Activated T-cell treated with anti-CD3 and anti-CD28 coated beads, Interleukin-2, amount 50 U/mL, for 72 hours (primary cell): ENCODE measurements at regions not wholly inside any gene's neighbourhood (a gene's known extent, or its start where the extent isn't known, plus 50 kb on each side); places are given as distances from the start of the nearest gene placed in this dataset.

Experiments used
- ATAC-seq, 2 donors: fragments of 150-1000 bp; cut with Tn5 transposase; replicated peaks in 1 of 2; 2 replicates each; pipeline ENCODE4 v1.10.0; 2021; ENCODE audit warnings: moderate library complexity in 2 of 2, mild to moderate bottlenecking in 1 of 2
- DNase-seq, 2 donors: peaks; one replicate each; pipeline ENCODE4 v3.0.0; 2021 to 2022; ENCODE audit warnings: mixed read lengths in 1 of 2
- H3K27ac Mint-ChIP-seq: one replicate; pipeline ENCODE4 v1.8.0; 2022; ENCODE audit warnings: mild to moderate bottlenecking, moderate library complexity, mixed read lengths
- H3K27me3 Mint-ChIP-seq: one replicate; pipeline ENCODE4 v1.8.0; 2022; ENCODE audit warnings: low read depth, mixed read lengths
- H3K36me3 Mint-ChIP-seq, 2 donors: one replicate each; pipeline ENCODE4 v1.8.0; 2022; ENCODE audit warnings: mixed read lengths in 2 of 2, mild to moderate bottlenecking in 1 of 2; ENCODE audit not compliant: insufficient read depth in 2 of 2
- H3K4me1 Mint-ChIP-seq: one replicate; pipeline ENCODE4 v1.8.0; 2022; ENCODE audit warnings: low read depth, mixed read lengths
- H3K4me3 Mint-ChIP-seq, 2 donors: one replicate each; pipeline ENCODE4 v1.8.0; 2022; ENCODE audit warnings: mild to moderate bottlenecking in 2 of 2, mixed read lengths in 2 of 2, moderate library complexity in 2 of 2
- H3K9me3 Mint-ChIP-seq, 2 donors: one replicate each; pipeline ENCODE4 v1.8.0; 2022; ENCODE audit warnings: mixed read lengths in 2 of 2

DNA sequence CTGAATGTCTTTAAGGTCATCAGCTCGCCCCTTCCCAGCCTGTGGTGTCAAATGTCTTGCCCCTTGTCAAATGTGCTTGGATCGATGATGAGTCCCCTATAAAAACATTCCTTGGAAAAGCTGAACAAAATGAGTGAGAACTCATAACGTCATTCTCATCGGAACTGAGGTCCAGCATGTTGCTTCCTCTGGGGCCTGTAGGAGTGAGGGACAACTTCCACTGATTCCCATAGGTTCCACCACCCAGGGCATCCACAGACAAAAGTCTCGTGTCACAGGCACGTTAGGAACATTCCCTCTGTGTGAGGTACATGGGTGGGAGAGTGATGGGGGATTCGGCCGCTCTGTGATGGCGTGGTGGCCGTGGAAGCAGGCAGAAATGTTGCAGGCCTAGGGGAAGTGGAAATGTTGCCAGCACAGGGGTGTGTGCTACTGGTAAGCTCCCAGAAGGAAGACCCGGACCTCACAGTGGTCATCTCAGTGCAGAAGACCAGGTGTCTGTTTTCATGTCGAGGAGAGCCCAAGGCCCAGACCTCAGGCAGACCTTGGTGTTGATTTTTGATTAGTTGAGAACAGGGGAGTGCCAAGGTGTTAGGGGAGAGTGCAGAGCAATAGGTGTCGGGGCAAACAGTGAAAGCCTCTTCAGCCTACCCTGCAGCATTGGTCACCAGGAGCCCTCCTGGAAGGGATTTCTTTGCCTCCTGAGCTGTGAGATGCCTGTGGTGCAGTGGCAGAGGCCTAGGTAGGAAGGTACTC is 96.8 kb downstream of the SNRPN start:
- H3K4me3 Mint-ChIP-seq = no peak overlapping the region
- no peaks in the 10 kb centered on the region for H3K4me1 Mint-ChIP-seq
- H3K27me3 Mint-ChIP-seq = no peaks in the 10 kb centered on the region
- no peak overlapping the region for H3K27ac Mint-ChIP-seq
- peaks cover 21 to 60% of the 10 kb centered on the region in 2 donors for H3K9me3 Mint-ChIP-seq
- H3K36me3 Mint-ChIP-seq = peaks cover 63 to 91% of the 10 kb centered on the region in 2 donors
- DNase-seq (no peak), ATAC-seq (no peak)

DNA sequence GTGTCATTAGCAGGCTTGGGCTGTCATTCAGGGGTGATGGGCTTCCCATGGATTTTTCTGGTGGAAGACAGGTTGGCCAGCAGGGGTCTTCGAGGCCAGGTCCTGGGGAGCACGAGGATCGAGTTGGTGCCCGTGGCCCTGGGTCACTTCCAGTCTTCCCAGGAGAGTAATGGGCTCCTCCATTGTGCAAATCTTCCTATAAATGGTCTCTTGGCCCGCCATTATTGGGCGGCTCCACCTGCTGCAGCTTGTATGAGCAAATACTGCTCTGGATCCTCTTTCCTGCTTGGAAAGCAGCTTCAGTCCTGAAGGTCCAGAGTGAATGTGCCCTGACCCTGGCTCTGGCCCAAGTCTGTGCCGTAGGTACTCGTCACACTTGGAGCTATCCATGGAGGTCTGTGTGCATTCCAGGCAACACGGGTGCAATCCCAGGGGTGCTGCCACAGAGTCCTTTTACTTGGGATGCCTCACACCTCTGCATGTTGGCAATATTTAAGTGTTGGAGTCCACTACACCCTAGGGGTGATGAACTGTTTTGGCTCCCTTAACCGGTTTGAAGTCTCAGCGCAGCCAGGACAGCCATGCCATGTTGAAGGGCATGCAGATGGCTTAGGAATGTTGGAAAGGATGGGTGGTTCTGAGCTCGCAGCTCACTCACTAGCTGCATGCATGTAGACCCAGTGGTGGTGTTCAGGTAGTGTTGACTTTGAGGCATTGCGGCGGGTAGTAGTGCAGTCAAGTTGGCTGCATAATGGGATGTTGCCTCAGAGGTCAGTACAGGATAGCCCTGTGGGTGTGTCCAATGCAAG is 97.6 kb downstream of the SNRPN start:
- DNase-seq (no peak), ATAC-seq (no peak)
- H3K9me3 Mint-ChIP-seq = peaks cover 15 to 58% of the 10 kb centered on the region in 2 donors
- H3K27me3 Mint-ChIP-seq = no peaks in the 10 kb centered on the region
- H3K4me3 Mint-ChIP-seq = no peak overlapping the region
- peaks cover 66 to 91% of the 10 kb centered on the region in 2 donors for H3K36me3 Mint-ChIP-seq
- no peaks in the 10 kb centered on the region for H3K4me1 Mint-ChIP-seq
- H3K27ac Mint-ChIP-seq = no peak overlapping the region

DNA sequence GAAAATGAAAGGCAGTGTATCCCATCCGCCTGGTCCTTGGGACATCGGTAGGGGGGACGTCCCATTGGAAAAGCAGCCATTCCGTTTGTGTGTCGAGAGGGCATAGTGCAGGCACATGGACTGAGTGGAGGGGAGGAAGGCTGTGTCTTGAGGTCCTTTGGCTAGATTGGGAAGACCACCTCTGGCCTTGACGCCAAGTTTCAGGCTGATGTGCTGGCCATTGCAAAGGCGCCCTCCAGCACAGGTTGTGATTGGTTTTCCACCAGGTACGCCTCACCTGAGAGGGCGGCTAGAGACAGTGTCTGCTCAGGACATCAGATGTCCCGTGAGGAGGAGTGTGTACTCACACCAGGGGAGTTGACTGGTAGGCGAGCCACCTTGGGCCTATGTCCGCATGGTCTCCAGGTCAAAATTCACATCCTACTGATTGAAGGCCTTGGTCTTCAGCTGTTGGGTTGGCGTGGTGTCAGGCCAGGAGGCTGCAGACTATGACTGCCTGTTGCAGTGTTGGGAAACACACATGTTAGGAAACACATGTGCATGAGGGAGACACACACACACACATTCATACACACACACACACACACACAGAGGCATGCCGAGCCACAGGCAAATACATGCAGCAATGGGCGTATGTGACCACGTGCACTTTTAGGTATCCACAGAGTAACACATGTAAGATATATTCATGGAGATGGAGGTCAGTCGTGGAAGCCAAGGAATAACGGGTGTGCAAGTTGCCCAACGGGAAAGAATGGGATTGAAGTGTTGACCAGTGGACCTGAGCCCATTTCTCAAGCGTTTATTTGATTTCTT is 98.4 kb downstream of the SNRPN start:
- Mint-ChIP-seq H3K27me3 (no peaks in the 10 kb centered on the region), H3K9me3 (peaks cover 20 to 58% of the 10 kb centered on the region in 2 donors), H3K27ac (no peak overlapping the region), H3K36me3 (peaks cover 74 to 92% of the 10 kb centered on the region in 2 donors), H3K4me3 (no peak overlapping the region), H3K4me1 (no peaks in the 10 kb centered on the region)
- ATAC-seq (no peak), DNase-seq (no peak)

DNA sequence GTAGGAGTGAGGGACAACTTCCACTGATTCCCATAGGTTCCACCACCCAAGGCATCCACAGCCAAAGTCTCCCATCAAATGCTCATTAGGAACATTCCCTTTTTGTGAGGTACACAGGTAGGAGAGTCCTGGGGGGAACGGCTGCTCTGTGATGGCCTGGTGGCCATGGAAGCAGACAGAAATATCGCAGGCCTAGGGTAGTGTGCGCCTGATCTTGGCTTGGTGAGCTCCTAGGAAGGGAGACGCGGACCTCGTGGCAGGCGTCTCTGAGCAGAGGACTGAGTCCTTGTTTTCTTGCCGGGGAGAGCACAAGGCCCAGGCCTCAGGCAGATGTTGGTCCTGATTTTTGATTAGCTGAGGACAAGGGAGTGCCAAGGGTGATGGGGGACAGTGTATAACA is 99.5 kb downstream of the SNRPN start:
- H3K4me1 Mint-ChIP-seq = no peaks in the 10 kb centered on the region
- H3K4me3 Mint-ChIP-seq = no peak overlapping the region
- peaks cover 82 to 93% of the 10 kb centered on the region in 2 donors for H3K36me3 Mint-ChIP-seq
- H3K27ac Mint-ChIP-seq = no peak overlapping the region
- H3K9me3 Mint-ChIP-seq = peaks cover 19 to 63% of the 10 kb centered on the region in 2 donors
- no peak for ATAC-seq
- H3K27me3 Mint-ChIP-seq = no peaks in the 10 kb centered on the region
- no peak for DNase-seq

DNA sequence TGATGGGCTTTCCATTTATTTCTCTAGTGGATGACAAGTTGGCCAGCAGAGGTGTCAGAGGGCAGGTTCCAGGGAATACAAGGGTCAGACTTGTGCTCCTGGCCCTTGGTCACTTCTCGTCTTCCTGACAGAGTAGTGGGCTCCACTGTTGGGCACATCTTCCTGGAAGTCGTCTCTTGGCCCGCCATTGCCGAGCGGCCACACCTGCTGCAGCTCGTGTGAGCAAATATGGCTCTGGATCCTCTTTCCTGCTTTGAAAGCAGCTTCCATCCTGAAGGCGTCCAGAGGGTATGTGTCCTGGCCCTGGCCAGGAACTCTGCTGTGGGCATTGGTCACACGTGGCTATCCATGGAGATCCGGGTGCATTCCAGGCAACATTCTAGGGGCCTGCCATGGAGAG is 100.2 kb downstream of the SNRPN start:
- H3K27me3 Mint-ChIP-seq = no peaks in the 10 kb centered on the region
- peaks cover 17 to 68% of the 10 kb centered on the region in 2 donors for H3K9me3 Mint-ChIP-seq
- H3K36me3 Mint-ChIP-seq = peaks cover 86 to 93% of the 10 kb centered on the region in 2 donors
- H3K27ac Mint-ChIP-seq = no peak overlapping the region
- ATAC-seq = no peak
- DNase-seq = no peak
- H3K4me1 Mint-ChIP-seq = no peaks in the 10 kb centered on the region
- no peak overlapping the region for H3K4me3 Mint-ChIP-seq

DNA sequence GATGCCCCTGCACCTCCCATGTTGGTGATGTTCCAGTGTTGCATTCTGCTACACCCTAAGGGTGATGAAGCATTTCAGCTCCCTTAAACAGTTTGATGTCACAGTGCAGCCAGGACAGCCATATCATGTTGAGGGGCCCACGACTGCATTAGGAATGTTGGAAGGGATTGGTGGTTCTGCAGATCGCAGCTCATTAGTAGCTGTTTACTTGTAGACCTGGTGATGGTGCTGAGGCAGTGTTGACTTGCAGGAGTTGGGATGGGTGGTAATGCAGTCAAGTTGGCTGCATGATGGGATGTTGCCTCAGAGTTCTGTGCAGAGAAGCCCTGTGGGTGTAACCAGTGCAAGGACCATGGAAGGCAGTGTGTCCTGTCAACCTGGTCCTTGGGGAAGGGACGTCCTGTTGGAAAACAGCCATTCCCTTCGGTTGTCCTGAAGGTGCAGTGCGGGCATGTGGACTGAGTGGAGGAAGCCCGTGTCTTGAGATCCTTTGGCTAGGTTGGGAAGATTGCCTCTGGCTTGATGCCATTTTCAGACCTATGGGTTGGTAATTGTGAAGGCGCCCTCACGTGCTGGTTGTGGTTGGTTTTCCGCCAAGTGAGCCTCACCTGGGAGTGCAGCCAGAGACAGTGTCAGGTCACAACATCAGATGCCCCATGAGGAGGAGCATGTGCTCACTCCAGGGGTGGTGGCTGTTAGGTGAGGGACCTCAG is 100.7 kb downstream of the SNRPN start:
- ATAC-seq (no peak), DNase-seq (no peak)
- peaks cover 14 to 68% of the 10 kb centered on the region in 2 donors for H3K9me3 Mint-ChIP-seq
- no peak overlapping the region for H3K27ac Mint-ChIP-seq
- no peak overlapping the region for H3K4me3 Mint-ChIP-seq
- H3K27me3 Mint-ChIP-seq = no peaks in the 10 kb centered on the region
- H3K4me1 Mint-ChIP-seq = no peaks in the 10 kb centered on the region
- H3K36me3 Mint-ChIP-seq = peaks cover 86 to 92% of the 10 kb centered on the region in 2 donors

DNA sequence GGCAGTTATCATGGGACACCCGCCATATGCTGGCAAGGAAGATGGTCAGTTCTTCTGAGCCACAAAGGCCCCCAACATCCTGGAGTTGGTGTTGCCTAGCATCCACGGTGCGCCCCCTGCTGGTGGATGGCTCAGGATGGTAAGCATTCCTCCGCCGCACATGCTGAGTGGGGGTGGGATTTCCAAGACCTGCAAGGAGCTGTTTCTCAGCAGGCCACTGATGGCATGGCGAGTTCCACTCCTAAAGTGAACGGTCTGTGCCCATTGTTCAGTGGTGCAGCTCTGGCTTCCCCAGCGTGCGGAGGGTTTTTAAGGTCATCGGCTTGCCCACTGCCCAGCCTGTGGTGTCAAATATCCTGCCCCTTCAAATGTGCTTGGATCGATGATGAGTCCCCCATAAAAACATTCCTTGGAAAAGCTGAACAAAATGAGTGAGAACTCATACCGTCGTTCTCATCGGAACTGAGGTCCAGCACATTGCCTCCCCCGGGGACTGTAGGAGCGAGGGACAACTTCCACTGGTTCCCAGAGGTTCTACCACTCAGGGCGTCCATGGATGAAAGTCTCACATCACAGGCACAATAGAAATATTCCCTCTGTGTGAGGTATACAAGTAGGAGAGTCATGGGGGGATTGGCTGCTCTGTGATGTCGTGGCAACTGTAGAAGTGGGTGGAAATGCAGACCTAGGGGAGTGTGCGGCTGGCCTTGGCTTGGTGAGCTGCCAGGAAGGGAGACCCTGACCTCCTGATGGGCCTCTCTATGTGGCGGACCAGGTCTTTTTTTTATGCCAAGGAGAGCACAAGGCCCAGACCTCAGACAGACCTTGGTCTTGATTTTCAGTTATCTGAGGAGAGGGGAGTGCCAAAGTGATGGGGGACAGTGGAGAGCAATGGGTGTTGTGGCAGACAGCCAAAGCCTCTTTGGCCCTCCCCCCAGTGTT is 102.0 kb downstream of the SNRPN start:
- no peak for DNase-seq

DNA sequence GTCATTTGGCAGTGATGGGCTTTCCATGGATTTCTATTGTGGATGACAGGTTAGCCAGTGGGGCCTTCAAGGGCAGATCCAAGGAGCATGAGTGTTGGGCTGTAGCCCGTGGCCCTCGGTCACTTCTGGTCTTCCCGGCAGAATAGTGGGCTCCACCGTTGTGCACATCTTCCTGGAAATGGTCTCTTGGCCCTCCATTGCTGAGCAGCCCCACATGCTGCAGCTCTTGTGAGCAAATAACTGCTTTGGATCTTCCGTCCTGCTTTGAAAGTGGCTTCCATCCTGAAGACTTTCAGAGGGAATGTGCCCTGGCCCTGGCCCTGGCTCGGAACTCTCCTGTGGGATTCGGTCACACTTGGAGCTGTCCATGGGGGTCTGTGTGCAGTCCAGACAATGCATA is 102.8 kb downstream of the SNRPN start:
- H3K9me3 Mint-ChIP-seq = peaks cover 12 to 67% of the 10 kb centered on the region in 2 donors
- H3K4me1 Mint-ChIP-seq = no peaks in the 10 kb centered on the region
- H3K27me3 Mint-ChIP-seq = no peaks in the 10 kb centered on the region
- ATAC-seq (no peak), DNase-seq (no peak)
- no peak overlapping the region for H3K4me3 Mint-ChIP-seq
- H3K27ac Mint-ChIP-seq = no peak overlapping the region
- H3K36me3 Mint-ChIP-seq = peaks cover 81 to 92% of the 10 kb centered on the region in 2 donors

More for the DNA sequence above, 102.0 kb downstream of the SNRPN start:
- Mint-ChIP-seq H3K27me3 (no peaks in the 10 kb centered on the region), H3K4me1 (no peaks in the 10 kb centered on the region), H3K36me3 (peaks cover 84 to 92% of the 10 kb centered on the region in 2 donors), H3K4me3 (no peak overlapping the region), H3K27ac (no peak overlapping the region), H3K9me3 (peaks cover 12 to 66% of the 10 kb centered on the region in 2 donors)
- ATAC-seq = no peak

DNA sequence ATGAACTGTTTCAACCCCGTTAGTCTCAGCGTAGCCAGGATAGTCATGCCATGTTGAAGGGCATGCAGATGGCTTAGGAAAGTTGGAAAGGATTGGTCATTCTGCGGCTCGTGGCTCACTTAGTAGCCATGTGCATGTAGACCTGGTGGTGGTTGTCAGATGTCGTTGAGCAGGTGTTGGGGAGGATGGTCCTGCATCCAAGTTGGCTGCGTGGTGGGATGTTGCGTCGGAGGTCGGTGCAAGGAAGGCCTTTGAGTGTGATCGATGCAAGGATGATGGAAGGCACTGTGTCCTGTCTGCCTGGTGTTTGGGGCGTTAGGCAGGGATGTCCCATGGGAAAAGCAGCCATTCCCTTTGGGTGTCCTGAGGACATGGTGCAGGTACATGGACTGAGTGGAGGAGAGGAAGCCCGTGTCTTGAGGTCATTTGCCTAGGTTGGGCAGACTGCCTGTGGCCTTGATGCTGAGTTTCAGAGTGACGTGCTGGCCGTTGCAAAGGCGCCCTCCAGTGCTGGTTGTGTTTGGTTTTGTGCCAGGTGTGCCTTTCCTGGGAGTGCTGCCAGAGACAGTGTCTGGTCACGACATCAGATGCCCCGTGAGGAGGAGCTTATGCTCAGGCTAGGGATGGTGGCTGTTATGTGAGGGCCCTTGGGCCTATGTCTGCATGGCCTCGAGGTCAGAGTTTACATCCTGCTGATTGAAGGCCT is 103.4 kb downstream of the SNRPN start:
- Mint-ChIP-seq H3K36me3 (peaks cover 84 to 92% of the 10 kb centered on the region in 2 donors), H3K4me3 (no peak overlapping the region), H3K27me3 (no peaks in the 10 kb centered on the region), H3K27ac (no peak overlapping the region), H3K9me3 (peaks cover 18 to 68% of the 10 kb centered on the region in 2 donors), H3K4me1 (no peaks in the 10 kb centered on the region)
- ATAC-seq = no peak
- DNase-seq = no peak

DNA sequence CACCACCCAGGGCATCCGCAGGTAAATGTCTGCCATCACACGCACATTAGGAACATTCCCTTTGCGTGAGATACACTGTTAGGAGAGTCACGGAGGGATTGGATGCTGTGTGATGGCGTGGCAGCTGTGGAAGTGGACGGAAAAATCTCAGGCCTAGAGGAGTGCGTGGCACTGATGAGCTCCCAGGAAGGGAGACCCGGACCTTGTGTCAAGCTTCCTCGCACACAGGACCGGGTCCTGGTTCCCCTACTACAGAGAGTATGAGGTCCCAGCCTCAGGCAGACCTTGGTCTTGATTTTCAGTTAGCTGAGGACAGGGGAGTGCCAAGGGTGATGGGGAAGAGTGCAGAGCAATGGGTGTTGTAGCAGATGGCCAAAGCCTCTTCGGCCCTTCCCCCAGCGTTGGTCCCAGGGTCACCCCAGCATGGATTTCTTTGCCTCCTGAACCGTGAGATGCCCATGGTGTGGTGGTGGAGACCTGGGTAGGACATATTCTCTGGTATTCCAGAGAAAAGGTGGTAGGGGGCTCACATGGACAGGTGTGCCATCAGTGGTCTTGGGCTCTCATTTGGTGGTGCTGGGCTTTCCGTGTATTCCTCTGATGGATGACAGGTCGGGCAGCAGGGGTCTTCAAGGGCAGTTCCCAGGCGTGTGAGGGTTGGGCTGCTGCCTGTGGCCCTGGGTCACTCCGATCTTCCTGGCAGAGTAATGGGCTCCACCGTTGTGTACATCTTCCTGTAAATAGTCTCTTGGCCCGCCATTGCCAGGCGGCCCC is 105.1 kb downstream of the SNRPN start:
- peaks cover 24 to 70% of the 10 kb centered on the region in 2 donors for H3K9me3 Mint-ChIP-seq
- no peaks in the 10 kb centered on the region for H3K27me3 Mint-ChIP-seq
- peaks cover 88 to 96% of the 10 kb centered on the region in 2 donors for H3K36me3 Mint-ChIP-seq
- no peak overlapping the region for H3K27ac Mint-ChIP-seq
- no peak for DNase-seq
- no peak for ATAC-seq
- no peak overlapping the region for H3K4me3 Mint-ChIP-seq
- H3K4me1 Mint-ChIP-seq = no peaks in the 10 kb centered on the region

DNA sequence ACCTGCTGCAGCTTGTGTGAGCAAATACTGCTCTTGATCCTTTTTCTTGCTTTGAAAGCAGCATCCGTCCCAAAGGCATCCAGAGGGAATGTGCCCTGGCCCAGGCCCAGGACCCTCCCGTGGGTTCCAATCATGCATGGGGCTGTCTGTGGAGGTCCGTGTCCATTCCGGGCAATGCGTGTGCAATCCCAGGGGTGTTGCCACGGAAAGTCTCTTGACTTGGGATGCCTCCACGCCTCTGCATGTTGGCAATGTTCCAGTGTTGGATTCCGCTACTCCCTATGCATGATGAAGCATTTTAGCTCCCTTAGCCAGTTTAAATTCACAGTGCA is 105.7 kb downstream of the SNRPN start:
- Mint-ChIP-seq H3K4me3 (no peak overlapping the region), H3K36me3 (peaks cover 88 to 94% of the 10 kb centered on the region in 2 donors), H3K4me1 (no peaks in the 10 kb centered on the region), H3K27me3 (no peaks in the 10 kb centered on the region), H3K9me3 (peaks cover 26 to 70% of the 10 kb centered on the region in 2 donors), H3K27ac (no peak overlapping the region)
- DNase-seq = no peak
- ATAC-seq = no peak
